ENCODE measurements at regions not wholly inside any gene's neighbourhood (a gene's known extent, or its start where the extent isn't known, plus 50 kb on each side); places are given as distances from the start of the nearest gene placed in this dataset.

DNA sequence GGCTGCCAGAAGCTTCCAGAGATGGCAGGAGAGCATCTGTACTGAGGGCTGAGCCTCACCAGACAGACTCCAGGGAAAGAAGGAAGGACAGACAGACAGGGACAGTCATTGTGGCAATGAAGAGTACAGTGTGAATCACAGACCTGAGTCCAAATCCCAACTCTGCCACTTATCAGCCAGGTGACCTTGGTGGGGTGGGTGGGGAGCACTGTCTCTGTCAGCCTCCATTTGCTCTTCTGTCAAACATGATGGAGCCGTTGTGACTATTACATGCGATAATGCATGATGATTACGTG, 85.9 kb upstream of the FSTL4 start:
- intact Hi-C loops (cut with DNase I; ENCODE audit: low total_unique reads), result no loop called here
- Histone ChIP-seq H3K4me3 (no peak overlapping the region), H3K4me1 (no peaks in the 10 kb centered on the region), H3K27ac (no peak overlapping the region), H3K27me3 (no peaks in the 10 kb centered on the region), H3K36me3 (ENCODE audit: low read depth, missing control alignments) (no peaks in the 10 kb centered on the region), H3K9me3 (no peaks in the 10 kb centered on the region)
- no peak for DNase-seq
- no peak for TF ChIP-seq POLR2A (IDR thresholded peaks at IDR 0.05)
- TF ChIP-seq, protein P1, sequence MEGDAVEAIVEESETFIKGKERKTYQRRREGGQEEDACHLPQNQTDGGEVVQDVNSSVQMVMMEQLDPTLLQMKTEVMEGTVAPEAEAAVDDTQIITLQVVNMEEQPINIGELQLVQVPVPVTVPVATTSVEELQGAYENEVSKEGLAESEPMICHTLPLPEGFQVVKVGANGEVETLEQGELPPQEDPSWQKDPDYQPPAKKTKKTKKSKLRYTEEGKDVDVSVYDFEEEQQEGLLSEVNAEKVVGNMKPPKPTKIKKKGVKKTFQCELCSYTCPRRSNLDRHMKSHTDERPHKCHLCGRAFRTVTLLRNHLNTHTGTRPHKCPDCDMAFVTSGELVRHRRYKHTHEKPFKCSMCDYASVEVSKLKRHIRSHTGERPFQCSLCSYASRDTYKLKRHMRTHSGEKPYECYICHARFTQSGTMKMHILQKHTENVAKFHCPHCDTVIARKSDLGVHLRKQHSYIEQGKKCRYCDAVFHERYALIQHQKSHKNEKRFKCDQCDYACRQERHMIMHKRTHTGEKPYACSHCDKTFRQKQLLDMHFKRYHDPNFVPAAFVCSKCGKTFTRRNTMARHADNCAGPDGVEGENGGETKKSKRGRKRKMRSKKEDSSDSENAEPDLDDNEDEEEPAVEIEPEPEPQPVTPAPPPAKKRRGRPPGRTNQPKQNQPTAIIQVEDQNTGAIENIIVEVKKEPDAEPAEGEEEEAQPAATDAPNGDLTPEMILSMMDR (IDR thresholded peaks at IDR 0.05), result no peak
- WGBS, 2 donors, result 90 to 100% methylated on average over 3 of the region's 3 CpGs

DNA sequence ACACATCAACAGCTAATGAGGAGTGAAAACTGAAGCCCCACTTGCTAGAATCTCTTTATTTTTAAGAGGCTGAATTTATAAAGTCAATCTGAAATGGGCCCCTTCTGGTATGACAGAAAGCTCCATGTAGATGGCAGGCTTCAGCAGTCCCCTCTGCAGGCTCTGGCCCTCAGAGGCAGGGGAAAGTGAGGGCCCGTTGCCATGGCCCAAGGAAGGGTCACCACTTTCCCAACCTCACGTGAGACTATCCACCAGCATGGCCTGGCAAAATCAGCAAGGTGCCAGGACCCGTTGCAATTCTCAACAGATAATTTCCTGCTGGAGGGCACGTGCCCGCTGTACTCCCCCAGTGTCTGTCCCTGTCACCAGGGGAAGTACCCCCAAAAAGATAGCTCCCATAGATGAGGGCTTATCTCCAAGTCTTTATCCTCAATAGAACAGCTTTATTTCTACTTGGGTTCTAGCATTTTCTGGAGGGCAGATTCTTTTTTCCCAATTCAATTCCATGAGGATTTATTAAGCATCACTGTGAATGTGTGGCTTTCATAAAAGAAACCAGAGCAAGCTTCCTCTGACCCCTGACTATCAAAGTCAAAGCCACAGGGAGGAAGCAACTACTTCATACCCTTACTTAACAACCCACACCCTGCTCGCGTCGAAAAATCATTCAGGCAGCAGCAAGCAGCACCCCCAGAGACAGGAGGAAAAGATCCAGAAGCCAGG, 85.4 kb upstream of the FSTL4 start:
- TF ChIP-seq, protein P1 (IDR thresholded peaks at IDR 0.05), result no peak
- no peak for TF ChIP-seq POLR2A (IDR thresholded peaks at IDR 0.05)
- intact Hi-C loops (cut with DNase I; ENCODE audit: low total_unique reads), result no loop called here
- H3K27me3 ChIP-seq, result no peaks in the 10 kb centered on the region
- no peaks in the 10 kb centered on the region for H3K36me3 ChIP-seq (ENCODE audit: low read depth, missing control alignments)
- no peak for DNase-seq
- no peak overlapping the region for H3K27ac ChIP-seq
- H3K9me3 ChIP-seq, result no peaks in the 10 kb centered on the region
- no peak overlapping the region for H3K4me3 ChIP-seq
- H3K4me1 ChIP-seq, result no peaks in the 10 kb centered on the region
- 72 to 76% methylated on average over 8 of the region's 8 CpGs for WGBS, 2 donors

- WGBS, 2 donors, result 94 to 95% methylated on average over 9 to 10 of the region's 10 CpGs
- no peak for DNase-seq
- Histone ChIP-seq H3K36me3 (ENCODE audit: low read depth, missing control alignments) (no peaks in the 10 kb centered on the region), H3K4me3 (no peak overlapping the region), H3K27me3 (no peaks in the 10 kb centered on the region), H3K27ac (no peak overlapping the region), H3K9me3 (no peaks in the 10 kb centered on the region), H3K4me1 (no peaks in the 10 kb centered on the region)
- intact Hi-C loops (cut with DNase I; ENCODE audit: low total_unique reads), result no loop called here
- no peak for TF ChIP-seq POLR2A (IDR thresholded peaks at IDR 0.05)
These were observed 84.6 kb upstream of the FSTL4 start for GRCh38 chr5:133696782-133697507.

DNA sequence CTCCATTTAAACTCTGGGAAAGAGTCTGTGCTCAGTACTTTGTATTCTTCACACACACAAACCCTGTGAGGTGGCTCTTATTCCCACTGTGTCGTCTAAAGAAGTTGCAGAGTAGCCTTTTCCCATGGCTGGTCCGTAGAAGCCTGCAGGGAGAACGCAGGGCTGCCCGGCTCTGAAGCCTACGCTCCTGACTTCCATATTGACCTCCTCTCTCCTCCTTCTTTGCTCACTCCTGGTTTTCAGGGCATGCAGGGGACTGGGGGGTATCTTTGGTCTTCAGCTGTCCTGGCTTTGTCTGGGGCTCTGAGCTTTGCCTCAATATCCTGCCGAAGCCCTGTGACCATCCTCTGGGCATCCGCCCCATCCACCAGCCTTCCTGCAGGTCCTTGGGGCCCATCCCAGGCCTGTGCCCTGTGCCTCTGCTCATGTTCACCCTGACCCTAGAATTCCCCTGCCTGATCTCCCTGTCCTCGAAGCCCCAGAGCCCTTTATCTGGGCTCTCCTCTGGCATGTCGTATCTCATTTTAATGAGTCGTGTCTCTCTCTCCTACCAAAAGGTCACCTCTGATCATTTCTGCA, 83.8 kb upstream of the FSTL4 start:
- Histone ChIP-seq H3K27me3 (no peaks in the 10 kb centered on the region), H3K4me1 (no peaks in the 10 kb centered on the region), H3K9me3 (no peaks in the 10 kb centered on the region), H3K4me3 (no peak overlapping the region), H3K36me3 (ENCODE audit: low read depth, missing control alignments) (no peaks in the 10 kb centered on the region), H3K27ac (no peak overlapping the region)
- 81 to 85% methylated on average over 8 to 10 of the region's 10 CpGs for WGBS, 2 donors
- TF ChIP-seq, protein P1 (IDR thresholded peaks at IDR 0.05), result no peak
- no peak for TF ChIP-seq POLR2A (IDR thresholded peaks at IDR 0.05)
- intact Hi-C loops (cut with DNase I; ENCODE audit: low total_unique reads), result no loop called here
- no peak for DNase-seq

DNA sequence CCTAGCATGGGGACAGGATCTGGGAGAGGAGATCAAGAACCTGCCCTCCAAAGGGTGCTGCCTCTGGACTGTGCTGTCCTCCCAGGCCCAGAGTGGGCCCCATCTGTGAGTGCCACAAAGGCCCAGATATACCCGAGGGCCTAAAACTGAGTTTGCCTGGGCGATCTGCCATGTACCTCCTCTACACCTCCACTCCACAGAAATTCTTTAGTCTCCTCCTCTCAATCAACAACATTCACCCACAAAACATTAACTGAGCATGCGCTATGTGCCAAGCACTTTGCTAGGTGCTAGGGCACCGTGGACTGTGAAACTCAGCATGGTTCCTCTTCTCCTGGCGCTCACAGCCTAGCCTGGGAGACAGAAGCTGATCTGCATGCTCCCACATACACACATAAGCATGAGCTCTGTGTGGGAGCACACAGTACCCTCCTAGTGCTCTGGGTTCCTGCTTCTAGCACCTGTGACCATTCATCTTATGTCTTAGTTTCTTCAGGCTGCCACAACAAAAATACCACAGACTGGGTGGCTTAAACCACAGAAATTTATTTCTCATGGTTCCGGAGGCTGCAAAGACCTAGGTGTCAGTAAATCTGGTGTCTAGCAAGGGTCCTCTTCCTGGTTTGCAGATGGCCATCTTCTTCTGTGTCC, 82.0 kb upstream of the FSTL4 start:
- no peak for TF ChIP-seq POLR2A (IDR thresholded peaks at IDR 0.05)
- intact Hi-C loops (cut with DNase I; ENCODE audit: low total_unique reads), result no loop called here
- 84 to 92% methylated on average over 6 of the region's 6 CpGs for WGBS, 2 donors
- Histone ChIP-seq H3K27me3 (no peaks in the 10 kb centered on the region), H3K9me3 (no peaks in the 10 kb centered on the region), H3K36me3 (ENCODE audit: low read depth, missing control alignments) (no peaks in the 10 kb centered on the region), H3K4me1 (no peaks in the 10 kb centered on the region), H3K4me3 (no peak overlapping the region), H3K27ac (no peak overlapping the region)
- DNase-seq, result no peak

Data from testis (tissue), 2 donors.